Liver (tissue), 8 donors: ENCODE measurements at regions not wholly inside any gene's neighbourhood (a gene's known extent, or its start where the extent isn't known, plus 50 kb on each side); places are given as distances from the start of the nearest gene placed in this dataset.

Experiments used
- DNase-seq: peaks from one replicate; pipeline ENCODE4 v3.0.0-alpha.2; 2017; ENCODE audit warnings: low spot score
- H3K27ac ChIP-seq, 2 donors: one replicate each; pipeline ENCODE4 v1.7.0; 2013; ENCODE audit warnings: inconsistent platforms in 2 of 2, low read length in 2 of 2, control low read depth in 1 of 2, low read depth in 1 of 2, mild to moderate bottlenecking in 1 of 2
- H3K27me3 ChIP-seq, 4 donors: one replicate each; pipeline versions ENCODE4 v1.6.1 to v1.7.0; 2013; ENCODE audit warnings: low read length in 3 of 4, inconsistent platforms in 1 of 4, mild to moderate bottlenecking in 1 of 4, moderate library complexity in 1 of 4; ENCODE audit not compliant: control insufficient read depth in 4 of 4, insufficient read depth in 4 of 4
- H3K36me3 ChIP-seq, 4 donors: one replicate each; pipeline versions ENCODE4 v1.6.1 to v1.7.0; 2013; ENCODE audit warnings: low read length in 3 of 4, mild to moderate bottlenecking in 3 of 4, low read depth in 1 of 4, moderate library complexity in 1 of 4; ENCODE audit not compliant: control insufficient read depth in 4 of 4, insufficient read depth in 3 of 4
- H3K4me1 ChIP-seq, 4 donors: one replicate each; pipeline versions ENCODE4 v1.6.1 to v1.7.0; 2013; ENCODE audit warnings: low read length in 3 of 4, mild to moderate bottlenecking in 3 of 4, moderate library complexity in 1 of 4; ENCODE audit not compliant: control insufficient read depth in 4 of 4, insufficient read depth in 4 of 4
- H3K4me3 ChIP-seq, 3 donors: one replicate each; pipeline versions ENCODE4 v1.6.1 to v1.7.0; 2013; ENCODE audit warnings: low read length in 3 of 3, control low read depth in 1 of 3, low read depth in 1 of 3, mild to moderate bottlenecking in 1 of 3
- H3K9ac ChIP-seq, 2 donors: one replicate each; pipeline ENCODE4 v1.7.0; 2013; ENCODE audit warnings: low read length in 2 of 2, mild to moderate bottlenecking in 2 of 2, moderate library complexity in 2 of 2, control low read depth in 1 of 2, low read depth in 1 of 2
- H3K9me3 ChIP-seq, 4 donors: one replicate each; pipeline versions ENCODE4 v1.6.1 to v1.7.0; 2013; ENCODE audit warnings: low read length in 3 of 4; ENCODE audit not compliant: control insufficient read depth in 4 of 4
- FOXA1 ChIP-seq: IDR thresholded peaks from 2 replicates; pipeline ENCODE4 v1.6.1; 2016; ENCODE audit warnings: antibody characterized with exemption
- FOXA2 ChIP-seq: IDR thresholded peaks from 2 replicates; pipeline ENCODE4 v1.6.1; 2016; ENCODE audit warnings: antibody characterized with exemption
- GABPA ChIP-seq, 2 donors: IDR thresholded peaks in 1 of 2; conservative IDR thresholded peaks in 1 of 2; 2 replicates each; pipeline ENCODE4 v1.6.1; 2016; ENCODE audit warnings: antibody characterized with exemption in 2 of 2, mild to moderate bottlenecking in 1 of 2, moderate library complexity in 1 of 2
- HNF4A ChIP-seq, 2 donors: conservative IDR thresholded peaks; 2 replicates each; pipeline ENCODE4 v1.6.1; 2016; ENCODE audit warnings: antibody characterized with exemption in 2 of 2, mild to moderate bottlenecking in 2 of 2
- HNF4G ChIP-seq: IDR thresholded peaks from 2 replicates; pipeline ENCODE4 v1.6.1; 2016; ENCODE audit warnings: antibody characterized with exemption
- JUND ChIP-seq, 2 donors: IDR thresholded peaks; 2 replicates each; pipeline ENCODE4 v1.6.1; 2016; ENCODE audit warnings: antibody characterized with exemption in 2 of 2
- NR2F2 ChIP-seq: IDR thresholded peaks from 2 replicates; pipeline ENCODE4 v1.6.1; 2016; ENCODE audit warnings: antibody characterized with exemption
- RAD21 ChIP-seq, 2 donors: IDR thresholded peaks; 2 replicates each; pipeline ENCODE4 v1.6.1; 2016; ENCODE audit warnings: antibody characterized with exemption in 2 of 2, mild to moderate bottlenecking in 2 of 2
- RXRA ChIP-seq, 2 donors: IDR thresholded peaks; 2 replicates each; pipeline ENCODE4 v1.6.1; 2017 to 2018; ENCODE audit warnings: antibody characterized with exemption in 2 of 2, mild to moderate bottlenecking in 1 of 2
- SP1 ChIP-seq: IDR thresholded peaks from 2 replicates; pipeline ENCODE4 v1.6.1; 2018; ENCODE audit warnings: antibody characterized with exemption, mild to moderate bottlenecking
- TAF1 ChIP-seq: conservative IDR thresholded peaks from 2 replicates; pipeline ENCODE4 v1.6.1; 2016; ENCODE audit warnings: antibody characterized with exemption, mild to moderate bottlenecking
- YY1 ChIP-seq: IDR thresholded peaks from 2 replicates; pipeline ENCODE4 v1.6.1; 2016; ENCODE audit warnings: antibody characterized with exemption, mild to moderate bottlenecking
- WGBS: extraction: QIAGEN DNeasy Blood & Tissue Kit; methylation state at CpG from one replicate; pipeline ENCODE4 v1.1.7; 2013; 5-methylcytosine and 5-hydroxymethylcytosine counted together
- TF ChIP-seq, protein P1 (sequence below): IDR thresholded peaks from 2 replicates; pipeline ENCODE4 v1.6.1; 2016; ENCODE audit warnings: antibody characterized with exemption
- TF ChIP-seq, protein P2 (sequence below): fragments of 150-350 bp; IDR thresholded peaks from 2 replicates; pipeline ENCODE4 v1.5.1; 2017; ENCODE audit warnings: improper control_type of control experiment, low read depth, low read length; ENCODE audit not compliant: missing input control
- TF ChIP-seq, protein P3 (sequence below): IDR thresholded peaks from 2 replicates; pipeline ENCODE4 v1.6.1; 2016; ENCODE audit warnings: antibody characterized with exemption
- TF ChIP-seq, protein P4 (sequence below): IDR thresholded peaks from 2 replicates; pipeline ENCODE4 v1.6.1; 2016; ENCODE audit warnings: antibody characterized with exemption
- donor health status: healthy.
- donor health status: healthy.
- donor health status: healthy.
- donor health status: healthy.
- donor health status: healthy.

GRCh38 chr9:18006591-18006990 lies 427.7 kb downstream of the SH3GL2 start:
- Histone ChIP-seq H3K9me3 (peaks cover 0 to 3% (median 0%) of the 10 kb centered on the region in 4 donors), H3K27me3 (no peaks in the 10 kb centered on the region), H3K4me3 (no peak overlapping the region), H3K9ac (no peak overlapping the region), H3K4me1 (peaks cover 0 to 10% (median 8%) of the 10 kb centered on the region in 4 donors), H3K27ac (no peak overlapping the region), H3K36me3 (no peaks in the 10 kb centered on the region)
- TF ChIP-seq, protein P1, sequence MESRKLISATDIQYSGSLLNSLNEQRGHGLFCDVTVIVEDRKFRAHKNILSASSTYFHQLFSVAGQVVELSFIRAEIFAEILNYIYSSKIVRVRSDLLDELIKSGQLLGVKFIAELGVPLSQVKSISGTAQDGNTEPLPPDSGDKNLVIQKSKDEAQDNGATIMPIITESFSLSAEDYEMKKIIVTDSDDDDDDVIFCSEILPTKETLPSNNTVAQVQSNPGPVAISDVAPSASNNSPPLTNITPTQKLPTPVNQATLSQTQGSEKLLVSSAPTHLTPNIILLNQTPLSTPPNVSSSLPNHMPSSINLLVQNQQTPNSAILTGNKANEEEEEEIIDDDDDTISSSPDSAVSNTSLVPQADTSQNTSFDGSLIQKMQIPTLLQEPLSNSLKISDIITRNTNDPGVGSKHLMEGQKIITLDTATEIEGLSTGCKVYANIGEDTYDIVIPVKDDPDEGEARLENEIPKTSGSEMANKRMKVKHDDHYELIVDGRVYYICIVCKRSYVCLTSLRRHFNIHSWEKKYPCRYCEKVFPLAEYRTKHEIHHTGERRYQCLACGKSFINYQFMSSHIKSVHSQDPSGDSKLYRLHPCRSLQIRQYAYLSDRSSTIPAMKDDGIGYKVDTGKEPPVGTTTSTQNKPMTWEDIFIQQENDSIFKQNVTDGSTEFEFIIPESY = no peak
- TF ChIP-seq YY1 = no peak
- TF ChIP-seq, protein P2, sequence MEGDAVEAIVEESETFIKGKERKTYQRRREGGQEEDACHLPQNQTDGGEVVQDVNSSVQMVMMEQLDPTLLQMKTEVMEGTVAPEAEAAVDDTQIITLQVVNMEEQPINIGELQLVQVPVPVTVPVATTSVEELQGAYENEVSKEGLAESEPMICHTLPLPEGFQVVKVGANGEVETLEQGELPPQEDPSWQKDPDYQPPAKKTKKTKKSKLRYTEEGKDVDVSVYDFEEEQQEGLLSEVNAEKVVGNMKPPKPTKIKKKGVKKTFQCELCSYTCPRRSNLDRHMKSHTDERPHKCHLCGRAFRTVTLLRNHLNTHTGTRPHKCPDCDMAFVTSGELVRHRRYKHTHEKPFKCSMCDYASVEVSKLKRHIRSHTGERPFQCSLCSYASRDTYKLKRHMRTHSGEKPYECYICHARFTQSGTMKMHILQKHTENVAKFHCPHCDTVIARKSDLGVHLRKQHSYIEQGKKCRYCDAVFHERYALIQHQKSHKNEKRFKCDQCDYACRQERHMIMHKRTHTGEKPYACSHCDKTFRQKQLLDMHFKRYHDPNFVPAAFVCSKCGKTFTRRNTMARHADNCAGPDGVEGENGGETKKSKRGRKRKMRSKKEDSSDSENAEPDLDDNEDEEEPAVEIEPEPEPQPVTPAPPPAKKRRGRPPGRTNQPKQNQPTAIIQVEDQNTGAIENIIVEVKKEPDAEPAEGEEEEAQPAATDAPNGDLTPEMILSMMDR = no peak
- no peak for TF ChIP-seq SP1
- TF ChIP-seq TAF1 = no peak
- no peak for TF ChIP-seq JUND (IDR thresholded peaks at IDR 0.05)
- TF ChIP-seq FOXA2 = no peak
- TF ChIP-seq NR2F2 = no peak
- TF ChIP-seq, protein P3, sequence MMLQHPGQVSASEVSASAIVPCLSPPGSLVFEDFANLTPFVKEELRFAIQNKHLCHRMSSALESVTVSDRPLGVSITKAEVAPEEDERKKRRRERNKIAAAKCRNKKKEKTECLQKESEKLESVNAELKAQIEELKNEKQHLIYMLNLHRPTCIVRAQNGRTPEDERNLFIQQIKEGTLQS = no peak
- TF ChIP-seq HNF4A (conservative IDR thresholded peaks at IDR 0.05) = no peak
- TF ChIP-seq FOXA1 = no peak
- TF ChIP-seq RXRA (IDR thresholded peaks at IDR 0.05) = no peak
- TF ChIP-seq HNF4G = no peak
- TF ChIP-seq, protein P4, sequence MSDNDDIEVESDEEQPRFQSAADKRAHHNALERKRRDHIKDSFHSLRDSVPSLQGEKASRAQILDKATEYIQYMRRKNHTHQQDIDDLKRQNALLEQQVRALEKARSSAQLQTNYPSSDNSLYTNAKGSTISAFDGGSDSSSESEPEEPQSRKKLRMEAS = no peak
- WGBS = 92% methylated on average over 4 of the region's 4 CpGs
- DNase-seq = no peak

GRCh38 chr9:18007621-18008020 lies 428.8 kb downstream of the SH3GL2 start:
- TF ChIP-seq NR2F2 (no peak), FOXA2 (no peak), TAF1 (no peak), YY1 (no peak), HNF4A (conservative IDR thresholded peaks at IDR 0.05) (no peak), HNF4G (no peak), RAD21 (IDR thresholded peaks at IDR 0.05) (no peak), SP1 (no peak), RXRA (IDR thresholded peaks at IDR 0.05) (no peak)
- Histone ChIP-seq H3K9ac (no peak overlapping the region), H3K4me3 (no peak overlapping the region), H3K27ac (no peak overlapping the region), H3K9me3 (peaks cover 0 to 3% (median 0%) of the 10 kb centered on the region in 4 donors), H3K4me1 (peaks cover 0 to 10% (median 8%) of the 10 kb centered on the region in 4 donors), H3K27me3 (no peaks in the 10 kb centered on the region), H3K36me3 (no peaks in the 10 kb centered on the region)
- DNase-seq = no peak

- H3K9me3 ChIP-seq = peaks cover 0 to 3% (median 0%) of the 10 kb centered on the region in 4 donors
- H3K27ac ChIP-seq = no peak overlapping the region
- H3K4me1 ChIP-seq = no peaks in the 10 kb centered on the region
- 75% methylated on average over 3 of the region's 3 CpGs for WGBS
- no peaks in the 10 kb centered on the region for H3K36me3 ChIP-seq
- no peak overlapping the region for H3K9ac ChIP-seq
- TF ChIP-seq GABPA (IDR thresholded peaks at IDR 0.05 in 1 of 2, conservative IDR thresholded peaks at IDR 0.05 in 1 of 2) (no peak), JUND (IDR thresholded peaks at IDR 0.05) (no peak), RAD21 (IDR thresholded peaks at IDR 0.05) (no peak), FOXA2 (no peak)
- TF ChIP-seq, protein P2 = no peak
- H3K27me3 ChIP-seq = no peaks in the 10 kb centered on the region
- no peak overlapping the region for H3K4me3 ChIP-seq
- no peak for DNase-seq
Observed at GRCh38 chr9:18009902-18010301, 431.0 kb downstream of the SH3GL2 start.
